Astrocyte of the spinal cord (primary cell): ENCODE measurements at regions not wholly inside any gene's neighbourhood (a gene's known extent, or its start where the extent isn't known, plus 50 kb on each side); places are given as distances from the start of the nearest gene placed in this dataset.

Experiments used
- DNase-seq: peaks from one replicate; pipeline ENCODE4 v3.0.0; 2011; ENCODE audit warnings: low read depth, low spot score
- H3K4me3 ChIP-seq: 2 replicates; pipeline ENCODE4 v1.5.1; 2011; ENCODE audit warnings: low read depth, mild to moderate bottlenecking, low read length, moderate library complexity
- CTCF ChIP-seq: IDR thresholded peaks from 2 replicates; pipeline ENCODE4 v1.5.1; 2012; ENCODE audit warnings: low read depth, mild to moderate bottlenecking, low read length, inconsistent platforms
- in situ Hi-C: cut with HindIII; loops from 2 replicates; pipeline ENCODE4 v1.10.0; 2017; ENCODE audit warnings: low sequenced_read_pairs

- no peak for TF ChIP-seq CTCF
- in situ Hi-C loops: no loop called here
- H3K4me3 ChIP-seq: no peak overlapping the region
- no peak for DNase-seq
Measured at GRCh38 chr16:49017501-49017900, 264.1 kb downstream of the CBLN1 start.

GRCh38 chr16:49016461-49016860 lies 265.2 kb downstream of the CBLN1 start:
- TF ChIP-seq CTCF: no peak
- no peak overlapping the region for H3K4me3 ChIP-seq
- no peak for DNase-seq
- in situ Hi-C loops: no loop called here

- H3K4me3 ChIP-seq: no peak overlapping the region
- TF ChIP-seq CTCF: no peak
- no peak for DNase-seq
- in situ Hi-C loops: no loop called here
Measured at GRCh38 chr16:49015225-49015592, 266.4 kb downstream of the CBLN1 start.

- no peak overlapping the region for H3K4me3 ChIP-seq
- in situ Hi-C loops: no loop called here
- TF ChIP-seq CTCF: no peak
- no peak for DNase-seq
Measured at GRCh38 chr16:49014277-49015224, 267.1 kb downstream of the CBLN1 start.

- TF ChIP-seq CTCF: no peak
- in situ Hi-C loops: no loop called here
- DNase-seq: no peak
Measured at GRCh38 chr16:49013727-49014080, 267.9 kb downstream of the CBLN1 start.

GRCh38 chr16:49012961-49013726 lies 268.5 kb downstream of the CBLN1 start:
- H3K4me3 ChIP-seq: no peak overlapping the region
- in situ Hi-C loops: no loop called here
- DNase-seq: no peak
- no peak for TF ChIP-seq CTCF

More at GRCh38 chr16:49013727-49014080, 267.9 kb downstream of the CBLN1 start:
- no peak overlapping the region for H3K4me3 ChIP-seq
